ENCODE measurements at regions not wholly inside any gene's neighbourhood (a gene's known extent, or its start where the extent isn't known, plus 50 kb on each side); places are given as distances from the start of the nearest gene placed in this dataset.
"Not testable (repeated sequence)": the region's sequence is repeated elsewhere in the genome, so short reads cannot be mapped to it uniquely, and the experiment has no call there.

DNA sequence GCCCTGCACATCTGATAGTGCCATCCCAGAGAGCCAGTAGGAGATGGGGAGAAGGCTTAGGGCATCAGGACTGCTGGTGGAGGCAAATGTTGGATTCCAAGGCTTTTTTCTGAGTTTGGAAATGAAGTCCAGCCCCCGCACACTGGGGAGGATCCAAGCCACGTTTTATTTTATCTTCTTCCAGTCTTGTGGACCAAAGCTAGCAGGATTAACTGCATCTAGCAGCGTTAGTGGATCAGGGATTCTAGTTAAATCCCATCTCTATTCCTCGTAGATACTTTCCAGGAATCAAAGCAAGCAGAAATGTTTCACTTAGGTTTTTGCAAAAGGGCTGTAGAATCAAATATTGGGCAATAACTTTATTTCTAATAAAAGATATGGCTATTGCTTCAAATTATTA is 114.7 kb upstream of the OR13F1 start:
- Histone ChIP-seq H3K9ac (ENCODE audit: low read depth, low read length) (no peak overlapping the region), H3K36me3 (ENCODE audit: insufficient read depth, low read length) (no peaks in the 10 kb centered on the region), H3K9me3 (ENCODE audit: control insufficient read depth, insufficient read depth, low read length) (no peaks in the 10 kb centered on the region), H3K4me1 (ENCODE audit: insufficient read depth, low read length) (peaks cover 7% of the 10 kb centered on the region; the same call in 1 of the 2 replicates)

DNA sequence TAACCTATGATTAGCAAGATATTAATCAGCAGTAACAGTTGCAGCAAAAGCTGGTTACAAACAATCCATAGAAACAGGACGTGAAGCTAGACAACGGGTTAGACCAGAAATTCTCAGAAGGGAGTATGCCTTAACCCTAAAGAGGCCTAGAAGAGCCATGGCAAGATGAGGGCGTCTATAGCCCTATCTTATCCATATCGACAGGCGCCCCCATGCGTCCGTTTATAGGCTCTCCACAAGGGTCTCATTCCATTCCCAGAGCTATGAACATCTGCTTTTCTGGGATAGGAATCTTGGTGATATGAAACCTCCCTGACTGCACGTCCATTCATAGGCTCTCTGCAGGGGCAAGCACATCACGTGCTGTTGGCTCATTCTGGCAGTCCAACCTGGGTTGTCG is 109.2 kb upstream of the OR13F1 start:
- H3K4me1 ChIP-seq (ENCODE audit: insufficient read depth, low read length); H3K9ac ChIP-seq (ENCODE audit: low read depth, low read length); H3K36me3 ChIP-seq (ENCODE audit: insufficient read depth, low read length); H3K9me3 ChIP-seq (ENCODE audit: control insufficient read depth, insufficient read depth, low read length): not testable (repeated sequence)

DNA sequence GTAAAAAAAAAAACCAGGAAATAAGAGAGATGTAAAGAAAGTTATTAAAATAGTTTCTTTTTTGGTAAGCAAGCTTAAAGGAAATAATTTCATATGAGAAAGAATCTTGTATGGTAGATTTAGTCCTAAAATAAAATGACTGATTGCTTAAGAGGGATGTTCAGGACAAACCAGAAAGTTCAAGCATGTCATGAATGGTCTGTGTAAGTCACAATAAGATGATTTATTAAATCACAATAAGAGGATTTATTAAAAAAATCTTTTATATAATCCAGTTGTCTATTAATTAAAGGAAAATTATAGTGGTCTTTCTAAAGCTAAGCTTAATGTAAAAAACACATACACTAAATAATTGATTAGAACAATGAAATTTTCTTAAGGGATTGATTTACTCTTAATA is 91.8 kb upstream of the OR13F1 start:
- H3K4me1 ChIP-seq (ENCODE audit: insufficient read depth, low read length) = no peaks in the 10 kb centered on the region
- no peak overlapping the region for H3K9ac ChIP-seq (ENCODE audit: low read depth, low read length)
- H3K9me3 ChIP-seq (ENCODE audit: control insufficient read depth, insufficient read depth, low read length) = peaks cover 7% of the 10 kb centered on the region; the same call in 1 of the 2 replicates
- no peaks in the 10 kb centered on the region for H3K36me3 ChIP-seq (ENCODE audit: insufficient read depth, low read length)

DNA sequence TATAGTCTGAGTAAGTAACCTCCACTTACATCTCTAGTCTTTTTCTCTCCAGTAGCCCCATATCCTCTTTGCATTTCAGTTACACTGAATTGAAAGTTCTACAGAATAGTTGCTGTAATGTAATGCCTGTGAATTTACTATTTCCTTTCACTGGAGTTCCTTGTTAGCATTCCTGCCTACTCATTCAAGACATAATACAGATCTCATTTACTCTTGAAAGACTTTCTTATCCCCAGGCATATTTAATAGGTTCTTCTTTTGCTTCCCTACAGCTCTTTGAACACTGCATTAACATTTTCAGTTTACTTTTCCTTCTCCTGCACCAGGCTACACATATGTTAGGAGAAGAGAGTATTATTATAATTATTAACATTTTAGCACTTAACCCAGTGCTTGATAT is 87.6 kb upstream of the OR13F1 start:
- H3K9ac ChIP-seq (ENCODE audit: low read depth, low read length) = no peak overlapping the region
- H3K36me3 ChIP-seq (ENCODE audit: insufficient read depth, low read length) = no peaks in the 10 kb centered on the region
- H3K4me1 ChIP-seq (ENCODE audit: insufficient read depth, low read length) = no peaks in the 10 kb centered on the region
- peaks cover 11% of the 10 kb centered on the region; the same call in 1 of the 2 replicates for H3K9me3 ChIP-seq (ENCODE audit: control insufficient read depth, insufficient read depth, low read length)

DNA sequence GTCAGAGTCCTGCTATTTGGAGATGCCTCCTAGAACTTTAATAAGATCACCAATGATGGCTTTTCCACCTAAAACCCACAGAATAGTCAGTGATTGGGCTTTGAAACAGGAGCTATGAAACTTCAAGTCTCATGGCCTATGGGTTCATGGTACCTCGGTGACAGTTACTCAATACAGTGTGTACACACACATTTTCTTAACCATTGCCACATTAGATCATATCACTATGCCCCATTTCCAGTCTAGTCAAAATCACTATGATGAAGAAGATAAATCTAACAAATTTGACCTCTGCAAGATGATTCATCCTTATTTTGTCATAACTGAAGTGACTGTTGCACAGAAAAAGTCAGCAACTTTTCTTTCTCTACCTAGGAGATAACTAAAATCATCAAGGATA is 86.8 kb upstream of the OR13F1 start:
- no peaks in the 10 kb centered on the region for H3K36me3 ChIP-seq (ENCODE audit: insufficient read depth, low read length)
- H3K9me3 ChIP-seq (ENCODE audit: control insufficient read depth, insufficient read depth, low read length) = peaks cover 11% of the 10 kb centered on the region; the same call in 1 of the 2 replicates
- H3K9ac ChIP-seq (ENCODE audit: low read depth, low read length) = no peak overlapping the region
- H3K4me1 ChIP-seq (ENCODE audit: insufficient read depth, low read length) = no peaks in the 10 kb centered on the region

DNA sequence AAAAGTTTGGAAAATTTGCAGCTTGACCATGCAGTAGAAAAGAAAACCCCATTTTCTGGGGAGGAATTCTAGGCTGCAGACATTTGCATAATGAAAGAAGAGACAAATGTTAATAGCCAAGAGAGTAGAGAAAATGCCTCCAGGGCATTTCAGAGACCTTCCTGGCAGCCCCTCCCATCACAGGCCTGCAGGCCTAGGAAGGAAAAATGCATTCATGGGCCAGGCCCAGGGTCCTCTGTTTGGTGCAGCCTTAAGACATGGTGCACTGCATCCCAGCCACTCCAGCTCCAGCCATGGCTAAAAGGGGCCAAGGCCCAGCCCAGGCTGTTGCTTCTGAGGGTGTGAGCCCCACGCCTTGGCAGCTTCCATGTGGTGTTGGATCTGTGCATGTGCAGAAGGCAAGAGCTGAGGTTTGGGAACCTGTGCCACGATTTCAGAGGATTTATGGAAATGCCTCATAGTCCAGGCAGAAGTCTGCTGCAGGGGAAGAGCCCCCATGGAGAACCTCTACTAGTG is 75.0 kb upstream of the OR13F1 start:
- Histone ChIP-seq H3K36me3 (ENCODE audit: insufficient read depth, low read length) (no peaks in the 10 kb centered on the region), H3K4me1 (ENCODE audit: insufficient read depth, low read length) (no peaks in the 10 kb centered on the region), H3K9ac (ENCODE audit: low read depth, low read length) (no peak overlapping the region), H3K9me3 (ENCODE audit: control insufficient read depth, insufficient read depth, low read length) (no peaks in the 10 kb centered on the region; the same call in 1 of the 2 replicates)

DNA sequence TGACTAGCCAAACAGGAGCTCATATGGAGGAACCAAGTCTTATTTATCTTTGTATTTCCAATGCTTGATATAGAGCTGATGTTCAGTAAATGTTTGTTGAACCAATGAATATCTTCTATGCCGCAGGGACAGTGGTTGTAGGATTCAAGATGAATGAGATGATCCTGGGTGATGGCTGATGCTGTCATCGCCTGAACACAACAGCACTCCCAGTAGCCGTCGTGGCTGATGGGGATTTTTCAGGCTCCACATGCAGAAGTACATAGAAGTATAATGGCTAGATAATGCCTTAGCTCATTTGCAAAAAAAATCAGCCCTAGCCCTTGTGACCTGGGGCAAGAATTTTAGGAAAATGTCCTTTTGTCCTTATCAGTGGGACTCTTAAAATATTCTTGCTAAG is 69.0 kb upstream of the OR13F1 start:
- Histone ChIP-seq H3K9me3 (ENCODE audit: control insufficient read depth, insufficient read depth, low read length) (no peaks in the 10 kb centered on the region; the same call in 1 of the 2 replicates), H3K36me3 (ENCODE audit: insufficient read depth, low read length) (no peaks in the 10 kb centered on the region), H3K4me1 (ENCODE audit: insufficient read depth, low read length) (no peaks in the 10 kb centered on the region), H3K9ac (ENCODE audit: low read depth, low read length) (no peak overlapping the region)

DNA sequence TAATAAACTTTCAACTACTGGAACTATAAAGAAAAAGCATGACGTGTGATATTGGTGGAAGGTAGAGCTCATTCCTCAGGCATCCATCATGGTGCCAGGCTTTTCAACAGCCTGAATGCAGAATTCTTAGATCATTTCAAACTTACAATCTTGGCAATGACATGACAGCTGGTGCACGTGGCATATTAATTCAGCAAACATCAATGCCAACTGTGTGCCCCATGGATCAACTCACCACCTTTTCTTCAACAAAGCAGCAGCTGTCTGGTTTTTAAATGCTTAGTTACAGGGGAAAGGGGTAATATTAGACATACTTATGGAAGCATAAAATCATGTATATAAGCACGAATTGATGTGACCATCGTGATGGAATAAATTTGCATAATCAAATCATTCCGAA is 56.0 kb upstream of the OR13F1 start:
- H3K36me3 ChIP-seq (ENCODE audit: insufficient read depth, low read length) = no peaks in the 10 kb centered on the region
- no peaks in the 10 kb centered on the region for H3K4me1 ChIP-seq (ENCODE audit: insufficient read depth, low read length)
- no peaks in the 10 kb centered on the region for H3K9me3 ChIP-seq (ENCODE audit: control insufficient read depth, insufficient read depth, low read length)
- no peak overlapping the region for H3K9ac ChIP-seq (ENCODE audit: low read depth, low read length)
